BJ (cell line): ENCODE measurements at regions not wholly inside any gene's neighbourhood (a gene's known extent, or its start where the extent isn't known, plus 50 kb on each side); places are given as distances from the start of the nearest gene placed in this dataset.

ENCODE experiments used
- CTCF ChIA-PET: fragments of 350-600 bp; formaldehyde crosslinking; extraction: SDS; loops from one replicate; lab custom pipeline; 2021; ENCODE audit warnings: antibody characterized with exemption, inconsistent platforms; lab: Yijun Ruan, JAX
- POLR2A ChIA-PET: fragments of 300-600 bp; sonication (Branson Sonifier 250); formaldehyde crosslinking; extraction: SDS; loops from one replicate; lab custom pipeline; 2021; ENCODE audit warnings: antibody characterized with exemption; lab: Charles Lee
- DNase-seq: peaks from one replicate; pipeline ENCODE4 v3.0.0-alpha.2; 2011; ENCODE audit warnings: low read depth
- H3K27me3 ChIP-seq: 2 replicates; pipeline ENCODE4 v1.6.0; 2011; ENCODE audit warnings: low read length; ENCODE audit not compliant: control insufficient read depth, insufficient read depth
- H3K36me3 ChIP-seq: 2 replicates; pipeline ENCODE4 v1.5.1; 2011; ENCODE audit warnings: low read length; ENCODE audit not compliant: control insufficient read depth, insufficient read depth
- H3K4me3 ChIP-seq: 2 replicates; pipeline ENCODE4 v1.5.1; 2011; ENCODE audit warnings: low read depth, mild to moderate bottlenecking, control low read depth, low read length
- CTCF ChIP-seq: IDR thresholded peaks from 2 replicates; pipeline ENCODE4 v1.5.1; 2011; ENCODE audit warnings: low read depth, mild to moderate bottlenecking, control low read depth, inconsistent platforms, low read length, moderate library complexity; ENCODE audit not compliant: insufficient read depth

GRCh38 chr10:8301333-8301732, 246.8 kb downstream of the GATA3 start:
- ChIA-PET POLR2A (no interaction called here), CTCF (no interaction called here)
- Histone ChIP-seq H3K4me3 (no peak overlapping the region), H3K36me3 (no peaks in the 10 kb centered on the region), H3K27me3 (no peaks in the 10 kb centered on the region)
- no peak for TF ChIP-seq CTCF
- no peak for DNase-seq

DNA sequence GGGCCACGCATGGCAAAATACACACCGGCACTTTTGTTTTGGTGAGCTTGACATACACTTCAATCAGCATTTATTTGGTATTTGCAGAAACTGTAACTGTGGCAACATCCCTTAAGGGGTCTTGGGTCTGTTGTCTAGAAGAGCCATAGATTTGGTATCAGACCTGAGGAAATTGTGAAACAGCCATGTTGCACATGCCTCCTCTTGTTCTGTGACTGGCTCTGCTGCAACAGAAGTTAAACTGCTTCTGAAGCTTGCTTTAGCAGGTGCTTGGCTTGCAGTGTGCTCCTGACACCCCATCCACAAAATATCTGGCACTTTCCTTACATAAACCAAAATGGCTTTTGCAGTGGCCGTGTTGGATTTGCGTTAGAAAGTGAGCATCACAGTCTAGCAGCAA, 247.3 kb downstream of the GATA3 start:
- Histone ChIP-seq H3K27me3 (no peaks in the 10 kb centered on the region), H3K4me3 (no peak overlapping the region), H3K36me3 (no peaks in the 10 kb centered on the region)
- TF ChIP-seq CTCF: no peak
- POLR2A ChIA-PET: no interaction called here
- CTCF ChIA-PET: no interaction called here
- no peak for DNase-seq

- no peak overlapping the region for H3K4me3 ChIP-seq
- CTCF ChIA-PET: no interaction called here
- POLR2A ChIA-PET: no interaction called here
- H3K27me3 ChIP-seq: no peaks in the 10 kb centered on the region
- H3K36me3 ChIP-seq: no peaks in the 10 kb centered on the region
- no peak for TF ChIP-seq CTCF
- no peak for DNase-seq
Observed at GRCh38 chr10:8302565-8302964, 248.1 kb downstream of the GATA3 start.

DNA sequence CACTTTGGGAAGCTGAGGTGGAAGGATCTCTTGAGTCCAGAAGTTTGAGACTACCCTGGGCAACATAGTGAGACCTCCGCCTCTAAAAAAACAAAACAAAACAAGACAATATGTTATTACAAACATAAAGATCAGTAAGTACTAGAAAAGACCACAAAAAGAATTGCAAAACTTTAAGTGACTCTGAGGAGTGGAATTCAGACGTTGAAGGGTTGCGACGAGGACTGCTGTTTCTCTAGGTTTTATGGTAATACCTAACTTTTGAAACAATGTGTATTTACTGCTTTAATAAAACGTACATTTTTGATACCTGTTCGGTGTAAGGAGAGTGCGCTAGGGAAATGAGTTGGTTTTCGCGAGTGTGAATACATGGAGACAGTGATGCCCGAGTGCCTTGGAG, 250.4 kb downstream of the GATA3 start:
- Histone ChIP-seq H3K36me3 (no peaks in the 10 kb centered on the region), H3K27me3 (no peaks in the 10 kb centered on the region), H3K4me3 (no peak overlapping the region)
- no peak for DNase-seq
- CTCF ChIA-PET: no interaction called here
- no peak for TF ChIP-seq CTCF
- POLR2A ChIA-PET: no interaction called here

DNA sequence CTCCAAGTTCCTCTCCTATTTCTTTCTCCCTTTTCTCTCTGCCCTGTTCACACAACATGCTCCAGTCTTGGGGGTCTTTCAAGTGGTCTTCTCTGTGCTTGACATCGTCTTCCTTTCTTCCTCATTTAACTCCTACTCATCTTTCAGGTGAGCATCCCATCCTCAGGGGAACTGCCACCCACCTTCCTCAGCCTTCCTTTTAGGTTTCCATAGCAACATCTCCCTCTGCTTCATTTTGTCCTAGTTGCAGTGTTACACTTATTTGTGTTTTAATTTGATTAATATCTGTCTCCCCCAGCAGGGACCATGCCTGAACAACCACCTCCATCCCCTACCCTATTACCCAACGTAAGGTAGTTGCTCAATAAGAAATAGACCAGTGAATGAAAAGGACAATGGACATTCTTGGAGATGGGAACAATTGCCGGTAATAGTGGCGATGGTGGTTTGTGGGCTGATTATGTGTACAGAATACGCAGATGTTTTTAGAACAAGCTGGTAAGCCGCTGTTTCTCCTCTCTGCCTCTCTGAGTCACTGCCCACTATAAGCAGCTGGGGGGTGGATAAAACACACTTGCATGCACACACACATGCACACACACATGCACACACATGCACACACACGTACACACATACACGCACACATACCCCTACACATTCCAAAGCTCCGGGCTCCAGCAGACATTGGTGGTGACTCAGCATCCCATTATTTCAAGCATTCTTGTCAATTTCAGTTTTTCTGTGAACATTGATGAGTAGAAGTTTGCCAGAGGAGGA, 251.6 kb downstream of the GATA3 start:
- no peak for TF ChIP-seq CTCF
- Histone ChIP-seq H3K4me3 (no peak overlapping the region), H3K36me3 (no peaks in the 10 kb centered on the region), H3K27me3 (no peaks in the 10 kb centered on the region)
- POLR2A ChIA-PET: no interaction called here
- CTCF ChIA-PET: no interaction called here
- DNase-seq: no peak
